Suppressor macrophage treated with lipopolysaccharide for 1 hour (primary cell): ENCODE measurements at regions not wholly inside any gene's neighbourhood (a gene's known extent, or its start where the extent isn't known, plus 50 kb on each side); places are given as distances from the start of the nearest gene placed in this dataset.

Source experiments
- DNase-seq, 3 donors: peaks; one replicate each; pipeline ENCODE4 v3.0.0-alpha.2; 2020 to 2022

- no peak for DNase-seq
Observed at GRCh38 chr3:193754719-193755118, 161.7 kb downstream of the OPA1 start.

GRCh38 chr3:193756536-193756935 is 163.5 kb downstream of the OPA1 start:
- DNase-seq: no peak

GRCh38 chr3:193757457-193757856 is 164.4 kb downstream of the OPA1 start:
- no peak for DNase-seq

- no peak for DNase-seq
Observed at GRCh38 chr3:193761969-193762368, 169.0 kb downstream of the OPA1 start.

GRCh38 chr3:193762657-193763056 is 169.6 kb downstream of the OPA1 start:
- DNase-seq: no peak

GRCh38 chr3:193764959-193765358 is 172.0 kb downstream of the OPA1 start:
- DNase-seq: no peak

GRCh38 chr3:193767353-193768069 is 174.5 kb downstream of the OPA1 start:
- no peak for DNase-seq

GRCh38 chr3:193768070-193768394 is 175.0 kb downstream of the OPA1 start:
- no peak for DNase-seq

GRCh38 chr3:193769437-193769836 is 176.4 kb downstream of the OPA1 start:
- no peak for DNase-seq

GRCh38 chr3:193771011-193771652 is 178.1 kb downstream of the OPA1 start:
- no peak for DNase-seq

- no peak for DNase-seq
Observed at GRCh38 chr3:193771653-193772421, 178.8 kb downstream of the OPA1 start.

- DNase-seq: no peak
Observed at GRCh38 chr3:193772422-193772763, 179.4 kb downstream of the OPA1 start.

GRCh38 chr3:193773266-193774220 is 180.5 kb downstream of the OPA1 start:
- DNase-seq: no peak

GRCh38 chr3:193774272-193774915 is 181.4 kb downstream of the OPA1 start:
- DNase-seq: no peak

GRCh38 chr3:193774916-193775285 is 181.9 kb downstream of the OPA1 start:
- DNase-seq: no peak

- DNase-seq: no peak
Observed at GRCh38 chr3:193775421-193776077, 182.5 kb downstream of the OPA1 start.

- no peak for DNase-seq
Observed at GRCh38 chr3:193776626-193777358, 183.8 kb downstream of the OPA1 start.

GRCh38 chr3:193777524-193777923 is 184.5 kb downstream of the OPA1 start:
- no peak for DNase-seq

- no peak for DNase-seq
Observed at GRCh38 chr3:193778676-193779075, 185.7 kb downstream of the OPA1 start.

- DNase-seq: no peak
Observed at GRCh38 chr3:193779933-193780332, 186.9 kb downstream of the OPA1 start.

- no peak for DNase-seq
Observed at GRCh38 chr3:193780397-193780796, 187.4 kb downstream of the OPA1 start.
